Neural cell (in vitro differentiated cells): ENCODE measurements at regions not wholly inside any gene's neighbourhood (a gene's known extent, or its start where the extent isn't known, plus 50 kb on each side); places are given as distances from the start of the nearest gene placed in this dataset.

Source experiments
- H2AFZ ChIP-seq: fragments of 200-600, 300-800 bp; sonication (generic), shearing (Covaris generic); 2 replicates; pipeline ENCODE4 v1.6.0; 2014; ENCODE audit warnings: low read depth, mild to moderate bottlenecking, antibody characterized with exemption, low read length, moderate library complexity
- H3F3A ChIP-seq: fragments of 200-600 bp; shearing (Covaris generic); 2 replicates; pipeline ENCODE4 v1.6.1; 2016; ENCODE audit warnings: mild to moderate bottlenecking, moderate library complexity, mixed read lengths, antibody characterized with exemption, low read length; ENCODE audit not compliant: insufficient read depth, poor library complexity, severe bottlenecking
- H3K27ac ChIP-seq: fragments of 200-600, 300-800 bp; sonication (generic), shearing (Covaris generic); 2 replicates; pipeline ENCODE4 v1.5.1; 2014; ENCODE audit warnings: mild to moderate bottlenecking, low read length, moderate library complexity
- H3K27me3 ChIP-seq: fragments of 300-800, 200-600 bp; sonication (generic), shearing (Covaris generic); 2 replicates; pipeline ENCODE4 v1.6.0; 2014; ENCODE audit warnings: mild to moderate bottlenecking, low read depth, low read length, moderate library complexity; ENCODE audit not compliant: insufficient read depth
- H3K36me3 ChIP-seq: fragments of 300-800, 200-600 bp; sonication (generic), shearing (Covaris generic); 2 replicates; pipeline ENCODE4 v1.5.1; 2014; ENCODE audit warnings: mild to moderate bottlenecking, antibody characterized with exemption, low read length, moderate library complexity; ENCODE audit not compliant: insufficient read depth
- H3K4me2 ChIP-seq: fragments of 300-800, 200-600 bp; sonication (generic), shearing (Covaris generic); 2 replicates; pipeline ENCODE4 v1.6.0; 2014; ENCODE audit warnings: mild to moderate bottlenecking, low read length
- H3K4me3 ChIP-seq: fragments of 300-800, 200-600 bp; sonication (generic), shearing (Covaris generic); 2 replicates; pipeline ENCODE4 v1.5.1; 2014; ENCODE audit warnings: mild to moderate bottlenecking, low read length, moderate library complexity
- H3K79me2 ChIP-seq: fragments of 200-600 bp; shearing (Covaris generic); replicated peaks from 2 replicates; pipeline ENCODE4 v1.6.0; 2014; ENCODE audit warnings: mild to moderate bottlenecking, low read length, moderate library complexity; ENCODE audit not compliant: insufficient read depth
- H3K9ac ChIP-seq: fragments of 300-800, 200-600 bp; sonication (generic), shearing (Covaris generic); 2 replicates; pipeline ENCODE4 v1.6.1; 2016; ENCODE audit warnings: mild to moderate bottlenecking, low read length, mixed read lengths
- H3K9me2 ChIP-seq: fragments of 200-600 bp; shearing (Covaris generic); 2 replicates; pipeline ENCODE4 v1.6.1; 2016; ENCODE audit warnings: mild to moderate bottlenecking, low read length, mixed read lengths; ENCODE audit not compliant: insufficient read depth
- H3K9me3 ChIP-seq: fragments of 200-600, 300-800 bp; sonication (generic), shearing (Covaris generic); 2 replicates; pipeline ENCODE4 v1.6.1; 2016; ENCODE audit warnings: mild to moderate bottlenecking, mixed run types, low read length, moderate library complexity, mixed read lengths
- H4K20me1 ChIP-seq: fragments of 200-600 bp; shearing (Covaris generic); 2 replicates; pipeline ENCODE4 v1.6.1; 2016; ENCODE audit warnings: mild to moderate bottlenecking, mixed run types; ENCODE audit not compliant: insufficient read depth
- CTCF ChIP-seq: fragments of 450-650 bp; IDR thresholded peaks from 2 replicates; pipeline ENCODE4 v1.5.1; 2014; ENCODE audit warnings: antibody characterized with exemption, mild to moderate bottlenecking, moderate library complexity; ENCODE audit not compliant: poor library complexity, severe bottlenecking
- EP300 ChIP-seq: fragments of 450-650 bp; conservative IDR thresholded peaks from 2 replicates; pipeline ENCODE4 v1.6.1; 2014; ENCODE audit warnings: antibody characterized with exemption, mild to moderate bottlenecking, moderate library complexity; ENCODE audit not compliant: poor library complexity, severe bottlenecking
- MXI1 ChIP-seq: fragments of 450-650 bp; conservative IDR thresholded peaks from 2 replicates; pipeline ENCODE4 v1.6.1; 2014; ENCODE audit warnings: antibody characterized with exemption, mild to moderate bottlenecking; ENCODE audit not compliant: poor library complexity, severe bottlenecking
- POLR2AphosphoS5 ChIP-seq: IDR thresholded peaks from 2 replicates; pipeline ENCODE4 v1.6.1; 2012
- RAD21 ChIP-seq: fragments of 450-650 bp; conservative IDR thresholded peaks from 2 replicates; pipeline ENCODE4 v1.6.1; 2014; ENCODE audit warnings: antibody characterized with exemption, mild to moderate bottlenecking, moderate library complexity
- REST ChIP-seq: IDR thresholded peaks from 2 replicates; pipeline ENCODE4 v1.6.1; 2012; ENCODE audit warnings: borderline replicate concordance
- SMC3 ChIP-seq: fragments of 450-650 bp; conservative IDR thresholded peaks from 2 replicates; pipeline ENCODE4 v1.6.1; 2014; ENCODE audit warnings: antibody characterized with exemption, mild to moderate bottlenecking, moderate library complexity; ENCODE audit not compliant: poor library complexity

GRCh38 chr22:26918226-26918625 lies 260.8 kb downstream of the MIAT start:
- H3K27me3 ChIP-seq, result no peaks in the 10 kb centered on the region
- H3K4me2 ChIP-seq, result no peak overlapping the region
- H3K36me3 ChIP-seq, result no peaks in the 10 kb centered on the region
- no peak overlapping the region for H2AFZ ChIP-seq
- H3K79me2 ChIP-seq, result no peaks in the 10 kb centered on the region
- peak overlapping the region; percentile 52 for H3K27ac ChIP-seq
- H3K9me3 ChIP-seq, result no peaks in the 10 kb centered on the region
- H3K9ac ChIP-seq, result no peak overlapping the region
- no peaks in the 10 kb centered on the region for H3F3A ChIP-seq
- no peak overlapping the region for H3K4me3 ChIP-seq
- TF ChIP-seq REST (no peak), MXI1 (no peak), SMC3 (no peak)
- H4K20me1 ChIP-seq, result no peaks in the 10 kb centered on the region
- no peaks in the 10 kb centered on the region for H3K9me2 ChIP-seq

GRCh38 chr22:26921726-26922125 lies 264.3 kb downstream of the MIAT start:
- H3K4me2 ChIP-seq, result peak overlapping the region; percentile 68
- H3K27ac ChIP-seq, result peak overlapping the region; percentile 74
- H3K4me3 ChIP-seq, result peak overlapping the region; percentile 49
- no peak overlapping the region for H2AFZ ChIP-seq
- no peaks in the 10 kb centered on the region for H3K9me2 ChIP-seq
- no peaks in the 10 kb centered on the region for H3F3A ChIP-seq
- H3K27me3 ChIP-seq, result no peaks in the 10 kb centered on the region
- peak overlapping the region; percentile 36 for H3K9ac ChIP-seq
- H3K36me3 ChIP-seq, result no peaks in the 10 kb centered on the region
- no peaks in the 10 kb centered on the region for H3K9me3 ChIP-seq
- TF ChIP-seq RAD21, result peak; percentile 35
- TF ChIP-seq SMC3, result peak; percentile 42
- TF ChIP-seq POLR2AphosphoS5, result peak; percentile 25
- TF ChIP-seq EP300, result peak; percentile 75
- TF ChIP-seq REST, result peak; percentile 76
- TF ChIP-seq CTCF, result no peak
- H3K79me2 ChIP-seq, result no peaks in the 10 kb centered on the region
- H4K20me1 ChIP-seq, result no peaks in the 10 kb centered on the region
